MM.1S (cell line): ENCODE measurements at regions not wholly inside any gene's neighbourhood (a gene's known extent, or its start where the extent isn't known, plus 50 kb on each side); places are given as distances from the start of the nearest gene placed in this dataset.

Source experiments
- CTCF ChIP-seq: fragments of 300-600 bp; sonication (generic); IDR thresholded peaks from 2 replicates; pipeline ENCODE4 v1.5.1; 2016; ENCODE audit warnings: antibody characterized with exemption, low read length, mixed read lengths
- EZH2 ChIP-seq: fragments of 300-600 bp; sonication (generic); optimal IDR thresholded peaks from 2 replicates; pipeline ENCODE3; 2017; ENCODE audit warnings: low read depth, mild to moderate bottlenecking, antibody characterized with exemption, low read length, mixed read lengths
- EZH2phosphoT487 ChIP-seq: fragments of 300-600 bp; sonication (generic); IDR thresholded peaks from 2 replicates; pipeline ENCODE4 v1.6.1; 2018; ENCODE audit warnings: antibody characterized with exemption, low read length

- TF ChIP-seq CTCF: no peak
- TF ChIP-seq EZH2: no peak
- TF ChIP-seq EZH2phosphoT487: no peak
These were observed 389.1 kb upstream of the TENM4 start for GRCh38 chr11:79829891-79830290.
